ENCODE measurements at regions not wholly inside any gene's neighbourhood (a gene's known extent, or its start where the extent isn't known, plus 50 kb on each side); places are given as distances from the start of the nearest gene placed in this dataset.

GRCh38 chr16:54479546-54479945, 193.0 kb upstream of the IRX3 start:
- Histone ChIP-seq H2AFZ (ENCODE audit: low read length) (no peak overlapping the region), H4K20me1 (ENCODE audit: insufficient read depth, low read depth, low read length) (no peaks in the 10 kb centered on the region), H3K9me3 (ENCODE audit: low read length) (no peaks in the 10 kb centered on the region), H3K4me1 (ENCODE audit: low read length) (no peaks in the 10 kb centered on the region), H3K36me3 (ENCODE audit: insufficient read depth, low read length) (no peaks in the 10 kb centered on the region), H3K79me2 (ENCODE audit: low read length) (no peaks in the 10 kb centered on the region), H3K4me2 (ENCODE audit: low read depth, low read length, poor library complexity, severe bottlenecking) (no peak overlapping the region), H3K9me2 (replicated peaks; ENCODE audit: insufficient read depth, low read length) (no peaks in the 10 kb centered on the region), H3K27me3 (ENCODE audit: low read length) (no peaks in the 10 kb centered on the region), H3K27ac (ENCODE audit: low read length) (no peak overlapping the region), H3K4me3 (ENCODE audit: low read length) (no peak overlapping the region), H3K9ac (ENCODE audit: low read length) (no peak overlapping the region)
- DNase-seq, result no peak

- Histone ChIP-seq H3K4me3 (ENCODE audit: low read length) (no peak overlapping the region), H3K79me2 (ENCODE audit: low read length) (no peaks in the 10 kb centered on the region), H3K9ac (ENCODE audit: low read length) (no peak overlapping the region), H3K9me3 (ENCODE audit: low read length) (no peaks in the 10 kb centered on the region), H3K27ac (ENCODE audit: low read length) (no peak overlapping the region), H3K4me1 (ENCODE audit: low read length) (no peaks in the 10 kb centered on the region), H2AFZ (ENCODE audit: low read length) (no peak overlapping the region), H3K9me2 (replicated peaks; ENCODE audit: insufficient read depth, low read length) (no peaks in the 10 kb centered on the region), H4K20me1 (ENCODE audit: insufficient read depth, low read depth, low read length) (no peaks in the 10 kb centered on the region), H3K27me3 (ENCODE audit: low read length) (no peaks in the 10 kb centered on the region), H3K36me3 (ENCODE audit: insufficient read depth, low read length) (no peaks in the 10 kb centered on the region), H3K4me2 (ENCODE audit: low read depth, low read length, poor library complexity, severe bottlenecking) (no peak overlapping the region)
- DNase-seq, result no peak
Measured at GRCh38 chr16:54477714-54478113, 191.1 kb upstream of the IRX3 start.

GRCh38 chr16:54475019-54475601, 188.5 kb upstream of the IRX3 start:
- H3K27me3 ChIP-seq (ENCODE audit: low read length), result no peaks in the 10 kb centered on the region
- H3K36me3 ChIP-seq (ENCODE audit: insufficient read depth, low read length), result no peaks in the 10 kb centered on the region
- H2AFZ ChIP-seq (ENCODE audit: low read length), result no peak overlapping the region
- no peak overlapping the region for H3K4me3 ChIP-seq (ENCODE audit: low read length)
- no peaks in the 10 kb centered on the region for H3K4me1 ChIP-seq (ENCODE audit: low read length)
- H3K9me3 ChIP-seq (ENCODE audit: low read length), result no peaks in the 10 kb centered on the region
- no peaks in the 10 kb centered on the region for H4K20me1 ChIP-seq (ENCODE audit: insufficient read depth, low read depth, low read length)
- no peaks in the 10 kb centered on the region for H3K9me2 ChIP-seq (replicated peaks; ENCODE audit: insufficient read depth, low read length)
- no peak for DNase-seq
- no peak overlapping the region for H3K4me2 ChIP-seq (ENCODE audit: low read depth, low read length, poor library complexity, severe bottlenecking)
- no peaks in the 10 kb centered on the region for H3K79me2 ChIP-seq (ENCODE audit: low read length)
- no peak overlapping the region for H3K27ac ChIP-seq (ENCODE audit: low read length)
- H3K9ac ChIP-seq (ENCODE audit: low read length), result no peak overlapping the region

- Histone ChIP-seq H3K79me2 (ENCODE audit: low read length) (no peaks in the 10 kb centered on the region), H3K4me2 (ENCODE audit: low read depth, low read length, poor library complexity, severe bottlenecking) (no peak overlapping the region), H2AFZ (ENCODE audit: low read length) (no peak overlapping the region), H3K9ac (ENCODE audit: low read length) (no peak overlapping the region), H3K27ac (ENCODE audit: low read length) (no peak overlapping the region), H3K9me3 (ENCODE audit: low read length) (no peaks in the 10 kb centered on the region), H3K4me1 (ENCODE audit: low read length) (no peaks in the 10 kb centered on the region), H3K9me2 (replicated peaks; ENCODE audit: insufficient read depth, low read length) (no peaks in the 10 kb centered on the region), H3K27me3 (ENCODE audit: low read length) (no peaks in the 10 kb centered on the region), H4K20me1 (ENCODE audit: insufficient read depth, low read depth, low read length) (no peaks in the 10 kb centered on the region), H3K36me3 (ENCODE audit: insufficient read depth, low read length) (no peaks in the 10 kb centered on the region), H3K4me3 (ENCODE audit: low read length) (no peak overlapping the region)
- no peak for DNase-seq
Measured at GRCh38 chr16:54473226-54473993, 186.8 kb upstream of the IRX3 start.

- DNase-seq, result no peak
- no peak overlapping the region for H3K4me2 ChIP-seq (ENCODE audit: low read depth, low read length, poor library complexity, severe bottlenecking)
- no peak overlapping the region for H3K27ac ChIP-seq (ENCODE audit: low read length)
- no peak overlapping the region for H3K4me3 ChIP-seq (ENCODE audit: low read length)
- H4K20me1 ChIP-seq (ENCODE audit: insufficient read depth, low read depth, low read length), result no peaks in the 10 kb centered on the region
- H3K4me1 ChIP-seq (ENCODE audit: low read length), result no peaks in the 10 kb centered on the region
- H3K9me2 ChIP-seq (replicated peaks; ENCODE audit: insufficient read depth, low read length), result no peaks in the 10 kb centered on the region
- no peak overlapping the region for H3K9ac ChIP-seq (ENCODE audit: low read length)
- H3K9me3 ChIP-seq (ENCODE audit: low read length), result peaks cover 5% of the 10 kb centered on the region; the same call in 1 of the 2 replicates
- no peaks in the 10 kb centered on the region for H3K79me2 ChIP-seq (ENCODE audit: low read length)
- no peaks in the 10 kb centered on the region for H3K27me3 ChIP-seq (ENCODE audit: low read length)
- H2AFZ ChIP-seq (ENCODE audit: low read length), result no peak overlapping the region
- no peaks in the 10 kb centered on the region for H3K36me3 ChIP-seq (ENCODE audit: insufficient read depth, low read length)
Measured at GRCh38 chr16:54467398-54467797, 180.8 kb upstream of the IRX3 start.

GRCh38 chr16:54466233-54466632, 179.6 kb upstream of the IRX3 start:
- DNase-seq, result no peak
- H3K36me3 ChIP-seq (ENCODE audit: insufficient read depth, low read length), result no peaks in the 10 kb centered on the region
- H3K4me1 ChIP-seq (ENCODE audit: low read length), result no peaks in the 10 kb centered on the region
- peaks cover 5% of the 10 kb centered on the region; the same call in 1 of the 2 replicates for H3K9me3 ChIP-seq (ENCODE audit: low read length)
- no peak overlapping the region for H3K27ac ChIP-seq (ENCODE audit: low read length)
- no peaks in the 10 kb centered on the region for H3K79me2 ChIP-seq (ENCODE audit: low read length)
- no peaks in the 10 kb centered on the region for H3K9me2 ChIP-seq (replicated peaks; ENCODE audit: insufficient read depth, low read length)
- H2AFZ ChIP-seq (ENCODE audit: low read length), result no peak overlapping the region
- H3K4me3 ChIP-seq (ENCODE audit: low read length), result no peak overlapping the region
- no peaks in the 10 kb centered on the region for H4K20me1 ChIP-seq (ENCODE audit: insufficient read depth, low read depth, low read length)
- no peak overlapping the region for H3K4me2 ChIP-seq (ENCODE audit: low read depth, low read length, poor library complexity, severe bottlenecking)
- no peaks in the 10 kb centered on the region for H3K27me3 ChIP-seq (ENCODE audit: low read length)
- H3K9ac ChIP-seq (ENCODE audit: low read length), result no peak overlapping the region

GRCh38 chr16:54465063-54465462, 178.5 kb upstream of the IRX3 start:
- H3K79me2 ChIP-seq (ENCODE audit: low read length), result no peaks in the 10 kb centered on the region
- no peak overlapping the region for H3K27ac ChIP-seq (ENCODE audit: low read length)
- no peak for DNase-seq
- no peak overlapping the region for H2AFZ ChIP-seq (ENCODE audit: low read length)
- no peak overlapping the region for H3K4me2 ChIP-seq (ENCODE audit: low read depth, low read length, poor library complexity, severe bottlenecking)
- H3K27me3 ChIP-seq (ENCODE audit: low read length), result no peaks in the 10 kb centered on the region
- no peaks in the 10 kb centered on the region for H3K9me2 ChIP-seq (replicated peaks; ENCODE audit: insufficient read depth, low read length)
- H3K9me3 ChIP-seq (ENCODE audit: low read length), result peaks cover 5% of the 10 kb centered on the region; the same call in 1 of the 2 replicates
- H3K36me3 ChIP-seq (ENCODE audit: insufficient read depth, low read length), result no peaks in the 10 kb centered on the region
- H3K4me3 ChIP-seq (ENCODE audit: low read length), result no peak overlapping the region
- no peaks in the 10 kb centered on the region for H3K4me1 ChIP-seq (ENCODE audit: low read length)
- H3K9ac ChIP-seq (ENCODE audit: low read length), result no peak overlapping the region
- no peaks in the 10 kb centered on the region for H4K20me1 ChIP-seq (ENCODE audit: insufficient read depth, low read depth, low read length)

- DNase-seq, result no peak
- Histone ChIP-seq H3K9ac (ENCODE audit: low read length) (no peak overlapping the region), H3K36me3 (ENCODE audit: insufficient read depth, low read length) (no peaks in the 10 kb centered on the region)
Measured at GRCh38 chr16:54462771-54463170, 176.2 kb upstream of the IRX3 start.

More at GRCh38 chr16:54462771-54463170, 176.2 kb upstream of the IRX3 start:
- peaks cover 5% of the 10 kb centered on the region; the same call in 1 of the 2 replicates for H3K9me3 ChIP-seq (ENCODE audit: low read length)
- no peaks in the 10 kb centered on the region for H3K79me2 ChIP-seq (ENCODE audit: low read length)
- H4K20me1 ChIP-seq (ENCODE audit: insufficient read depth, low read depth, low read length), result no peaks in the 10 kb centered on the region
- H2AFZ ChIP-seq (ENCODE audit: low read length), result no peak overlapping the region
- no peaks in the 10 kb centered on the region for H3K9me2 ChIP-seq (replicated peaks; ENCODE audit: insufficient read depth, low read length)
- no peaks in the 10 kb centered on the region for H3K4me1 ChIP-seq (ENCODE audit: low read length)
- no peak overlapping the region for H3K27ac ChIP-seq (ENCODE audit: low read length)
- no peak overlapping the region for H3K4me2 ChIP-seq (ENCODE audit: low read depth, low read length, poor library complexity, severe bottlenecking)
- no peaks in the 10 kb centered on the region for H3K27me3 ChIP-seq (ENCODE audit: low read length)
- no peak overlapping the region for H3K4me3 ChIP-seq (ENCODE audit: low read length)

All from Karpas-422 (cell line).